LHCN-M2 (cell line): ENCODE measurements at regions not wholly inside any gene's neighbourhood (a gene's known extent, or its start where the extent isn't known, plus 50 kb on each side); places are given as distances from the start of the nearest gene placed in this dataset.

Experiments
- DNase-seq: peaks from one replicate; pipeline ENCODE4 v3.0.0-alpha.2; 2012; ENCODE audit warnings: low read depth

GRCh38 chr15:37693926-37694325, 240.5 kb upstream of the TMCO5A start:
- DNase-seq = no peak

GRCh38 chr15:37695719-37696118, 238.7 kb upstream of the TMCO5A start:
- no peak for DNase-seq

- peak; percentile 11 for DNase-seq
Observed at GRCh38 chr15:37698679-37699078, 235.8 kb upstream of the TMCO5A start.

- DNase-seq = no peak
Observed at GRCh38 chr15:37701230-37701629, 233.2 kb upstream of the TMCO5A start.

GRCh38 chr15:37709669-37710068, 224.8 kb upstream of the TMCO5A start:
- DNase-seq = no peak

GRCh38 chr15:37715101-37715500, 219.3 kb upstream of the TMCO5A start:
- no peak for DNase-seq

GRCh38 chr15:37720267-37720666, 214.2 kb upstream of the TMCO5A start:
- DNase-seq = no peak

GRCh38 chr15:37731146-37731746, 203.2 kb upstream of the TMCO5A start:
- no peak for DNase-seq

GRCh38 chr15:37733628-37734027, 200.8 kb upstream of the TMCO5A start:
- DNase-seq = no peak

GRCh38 chr15:37740623-37741141, 193.8 kb upstream of the TMCO5A start:
- no peak for DNase-seq

- DNase-seq = no peak
Observed at GRCh38 chr15:37743826-37744225, 190.6 kb upstream of the TMCO5A start.

- DNase-seq = no peak
Observed at GRCh38 chr15:37744521-37744920, 189.9 kb upstream of the TMCO5A start.

GRCh38 chr15:37751401-37751800, 183.0 kb upstream of the TMCO5A start:
- DNase-seq = no peak

- DNase-seq = no peak
Observed at GRCh38 chr15:37756407-37756806, 178.0 kb upstream of the TMCO5A start.

- no peak for DNase-seq
Observed at GRCh38 chr15:37758412-37758811, 176.0 kb upstream of the TMCO5A start.

GRCh38 chr15:37764733-37765191, 169.7 kb upstream of the TMCO5A start:
- peak; percentile 84 for DNase-seq

- no peak for DNase-seq
Observed at GRCh38 chr15:37765786-37766185, 168.7 kb upstream of the TMCO5A start.

- DNase-seq = no peak
Observed at GRCh38 chr15:37767841-37768455, 166.5 kb upstream of the TMCO5A start.

- DNase-seq = peak; percentile 64
Observed at GRCh38 chr15:37771465-37771864, 163.0 kb upstream of the TMCO5A start.

- DNase-seq = peak; percentile 80
Observed at GRCh38 chr15:37773111-37773860, 161.2 kb upstream of the TMCO5A start.

GRCh38 chr15:37774961-37775360, 159.5 kb upstream of the TMCO5A start:
- no peak for DNase-seq

GRCh38 chr15:37777006-37777405, 157.4 kb upstream of the TMCO5A start:
- no peak for DNase-seq

GRCh38 chr15:37783290-37783689, 151.2 kb upstream of the TMCO5A start:
- no peak for DNase-seq
